Globus pallidus (tissue), 1 donor: ENCODE measurements at regions not wholly inside any gene's neighbourhood (a gene's known extent, or its start where the extent isn't known, plus 50 kb on each side); places are given as distances from the start of the nearest gene placed in this dataset.
"Not testable (repeated sequence)": the region's sequence is repeated elsewhere in the genome, so short reads cannot be mapped to it uniquely, and the experiment has no call there.

Experiments used
- DNase-seq: peaks from one replicate; pipeline ENCODE4 v3.0.0-alpha.2; 2015; ENCODE audit warnings: low spot score

- no peak for DNase-seq
These were observed 55.9 kb downstream of the BAMBI start for GRCh38 chr10:28733245-28733644.

GRCh38 chr10:28733647-28734046, 56.3 kb downstream of the BAMBI start:
- DNase-seq: no peak

GRCh38 chr10:28734938-28735759, 57.8 kb downstream of the BAMBI start:
- DNase-seq: no peak

GRCh38 chr10:28737096-28737495, 59.8 kb downstream of the BAMBI start:
- DNase-seq: peak; percentile 52

GRCh38 chr10:28738200-28738599, 60.9 kb downstream of the BAMBI start:
- DNase-seq: no peak

GRCh38 chr10:28743576-28743975, 66.3 kb downstream of the BAMBI start:
- no peak for DNase-seq

- no peak for DNase-seq
These were observed 66.9 kb downstream of the BAMBI start for GRCh38 chr10:28744069-28744768.

- no peak for DNase-seq
These were observed 77.8 kb downstream of the BAMBI start for GRCh38 chr10:28754930-28755718.

- DNase-seq: peak; percentile 7
These were observed 83.9 kb downstream of the BAMBI start for GRCh38 chr10:28761084-28761846.

GRCh38 chr10:28763471-28764170, 86.3 kb downstream of the BAMBI start:
- no peak for DNase-seq

- no peak for DNase-seq
These were observed 88.3 kb downstream of the BAMBI start for GRCh38 chr10:28765641-28766040.

GRCh38 chr10:28768227-28768626, 90.9 kb downstream of the BAMBI start:
- peak; percentile 82 for DNase-seq

- no peak for DNase-seq
These were observed 91.8 kb downstream of the BAMBI start for GRCh38 chr10:28769091-28769604.

GRCh38 chr10:28771580-28772090, 94.3 kb downstream of the BAMBI start:
- DNase-seq: not testable (repeated sequence)

GRCh38 chr10:28774051-28774995, 97.0 kb downstream of the BAMBI start:
- no peak for DNase-seq

GRCh38 chr10:28775773-28776172, 98.5 kb downstream of the BAMBI start:
- no peak for DNase-seq

- no peak for DNase-seq
These were observed 99.2 kb downstream of the BAMBI start for GRCh38 chr10:28776519-28776918.

- DNase-seq: no peak
These were observed 100.6 kb downstream of the BAMBI start for GRCh38 chr10:28777911-28778310.

GRCh38 chr10:28778524-28778923, 101.2 kb downstream of the BAMBI start:
- DNase-seq: no peak

- no peak for DNase-seq
These were observed 104.0 kb downstream of the BAMBI start for GRCh38 chr10:28781296-28781695.
